ENCODE measurements at regions not wholly inside any gene's neighbourhood (a gene's known extent, or its start where the extent isn't known, plus 50 kb on each side); places are given as distances from the start of the nearest gene placed in this dataset.

DNA sequence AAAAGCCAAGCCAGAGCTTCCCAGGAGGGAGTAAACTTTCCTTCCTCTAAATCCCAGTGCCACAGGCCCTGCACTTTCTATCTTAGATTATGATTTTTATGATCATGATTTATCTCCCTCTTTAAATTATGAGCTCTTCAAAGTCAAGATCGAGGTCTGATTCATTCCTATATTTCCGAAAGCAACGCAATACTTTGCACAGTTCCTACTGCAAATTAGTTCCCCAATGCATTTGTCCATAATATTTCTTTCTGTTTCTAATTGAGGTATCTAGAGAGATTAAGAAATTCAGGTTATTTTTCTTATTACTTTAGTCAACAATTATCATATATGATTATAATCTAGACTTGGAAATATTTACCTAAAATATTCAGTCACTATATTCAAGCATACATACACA, 173.1 kb upstream of the LPP start:
- TF ChIP-seq, protein P1, sequence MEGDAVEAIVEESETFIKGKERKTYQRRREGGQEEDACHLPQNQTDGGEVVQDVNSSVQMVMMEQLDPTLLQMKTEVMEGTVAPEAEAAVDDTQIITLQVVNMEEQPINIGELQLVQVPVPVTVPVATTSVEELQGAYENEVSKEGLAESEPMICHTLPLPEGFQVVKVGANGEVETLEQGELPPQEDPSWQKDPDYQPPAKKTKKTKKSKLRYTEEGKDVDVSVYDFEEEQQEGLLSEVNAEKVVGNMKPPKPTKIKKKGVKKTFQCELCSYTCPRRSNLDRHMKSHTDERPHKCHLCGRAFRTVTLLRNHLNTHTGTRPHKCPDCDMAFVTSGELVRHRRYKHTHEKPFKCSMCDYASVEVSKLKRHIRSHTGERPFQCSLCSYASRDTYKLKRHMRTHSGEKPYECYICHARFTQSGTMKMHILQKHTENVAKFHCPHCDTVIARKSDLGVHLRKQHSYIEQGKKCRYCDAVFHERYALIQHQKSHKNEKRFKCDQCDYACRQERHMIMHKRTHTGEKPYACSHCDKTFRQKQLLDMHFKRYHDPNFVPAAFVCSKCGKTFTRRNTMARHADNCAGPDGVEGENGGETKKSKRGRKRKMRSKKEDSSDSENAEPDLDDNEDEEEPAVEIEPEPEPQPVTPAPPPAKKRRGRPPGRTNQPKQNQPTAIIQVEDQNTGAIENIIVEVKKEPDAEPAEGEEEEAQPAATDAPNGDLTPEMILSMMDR (IDR thresholded peaks at IDR 0.05), result no peak
- TF ChIP-seq POLR2A (IDR thresholded peaks at IDR 0.05), result no peak
